ENCODE measurements at regions not wholly inside any gene's neighbourhood (a gene's known extent, or its start where the extent isn't known, plus 50 kb on each side); places are given as distances from the start of the nearest gene placed in this dataset.

DNA sequence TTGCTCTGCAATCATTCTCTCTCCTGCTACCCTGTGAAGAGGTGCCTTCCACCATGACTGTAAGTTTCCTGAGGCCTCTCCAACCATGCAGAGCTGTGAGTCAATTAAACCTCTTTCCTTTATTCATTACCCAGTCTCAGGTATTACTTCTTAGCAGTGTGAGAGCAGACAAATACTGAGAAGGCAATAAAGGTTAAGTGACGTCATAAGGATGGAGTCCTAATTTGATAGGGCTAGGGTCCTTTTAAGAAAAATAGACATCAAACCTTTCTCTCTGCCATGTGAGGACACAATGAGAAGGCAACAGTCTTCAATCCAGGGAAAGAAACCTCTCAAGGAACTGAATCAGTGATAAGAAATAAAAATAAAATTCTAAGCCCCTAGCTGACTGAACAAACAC lies 1262.7 kb downstream of the FAM133A start:
- H3K4me3 ChIP-seq (replicated peaks in 1 of 3; ENCODE audit: low read depth in 2 of 3, low read length in 3 of 3): no peak overlapping the region
- H3K36me3 ChIP-seq (replicated peaks in 1 of 2; ENCODE audit: control insufficient read depth in 1 of 2, insufficient read depth in 2 of 2, low read length in 2 of 2): no peaks in the 10 kb centered on the region
- no peaks in the 10 kb centered on the region for H3K9me3 ChIP-seq (replicated peaks in 1 of 2; ENCODE audit: control insufficient read depth in 1 of 2, insufficient read depth in 1 of 2, low read length in 2 of 2)
- no CpG with 5 or more reads among the region's 1 CpG for WGBS (ENCODE audit: insufficient coverage)
- no peaks in the 10 kb centered on the region for H3K27me3 ChIP-seq (ENCODE audit: control insufficient read depth in 2 of 2, insufficient read depth in 2 of 2, low read length in 2 of 2)
- intact Hi-C loops (cut with micrococcal nuclease): no loop called here
- TF ChIP-seq, protein P1, sequence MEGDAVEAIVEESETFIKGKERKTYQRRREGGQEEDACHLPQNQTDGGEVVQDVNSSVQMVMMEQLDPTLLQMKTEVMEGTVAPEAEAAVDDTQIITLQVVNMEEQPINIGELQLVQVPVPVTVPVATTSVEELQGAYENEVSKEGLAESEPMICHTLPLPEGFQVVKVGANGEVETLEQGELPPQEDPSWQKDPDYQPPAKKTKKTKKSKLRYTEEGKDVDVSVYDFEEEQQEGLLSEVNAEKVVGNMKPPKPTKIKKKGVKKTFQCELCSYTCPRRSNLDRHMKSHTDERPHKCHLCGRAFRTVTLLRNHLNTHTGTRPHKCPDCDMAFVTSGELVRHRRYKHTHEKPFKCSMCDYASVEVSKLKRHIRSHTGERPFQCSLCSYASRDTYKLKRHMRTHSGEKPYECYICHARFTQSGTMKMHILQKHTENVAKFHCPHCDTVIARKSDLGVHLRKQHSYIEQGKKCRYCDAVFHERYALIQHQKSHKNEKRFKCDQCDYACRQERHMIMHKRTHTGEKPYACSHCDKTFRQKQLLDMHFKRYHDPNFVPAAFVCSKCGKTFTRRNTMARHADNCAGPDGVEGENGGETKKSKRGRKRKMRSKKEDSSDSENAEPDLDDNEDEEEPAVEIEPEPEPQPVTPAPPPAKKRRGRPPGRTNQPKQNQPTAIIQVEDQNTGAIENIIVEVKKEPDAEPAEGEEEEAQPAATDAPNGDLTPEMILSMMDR (IDR thresholded peaks at IDR 0.05): no peak
- H3K27ac ChIP-seq (ENCODE audit: low read depth in 1 of 2, low read length in 2 of 2): no peak overlapping the region
- Mint-ChIP-seq H3K27me3 (ENCODE audit: low read depth in 3 of 3) (no peaks in the 10 kb centered on the region), H3K4me1 (no peaks in the 10 kb centered on the region), H3K27ac (no peak overlapping the region), H3K9me3 (peaks cover 0 to 6% (median 3%) of the 10 kb centered on the region in 7 donors), H3K36me3 (no peaks in the 10 kb centered on the region), H3K4me3 (no peak overlapping the region)
- no peak overlapping the region for H3K9ac ChIP-seq (ENCODE audit: insufficient read depth, low read length, poor library complexity, severe bottlenecking)
- no peak for DNase-seq
- no peak overlapping the region for H3K4me2 ChIP-seq (replicated peaks; ENCODE audit: extremely low read depth, low read length, poor library complexity, severe bottlenecking)
- H3K79me2 ChIP-seq (ENCODE audit: insufficient read depth, low read length): no peaks in the 10 kb centered on the region
- no peaks in the 10 kb centered on the region for H4K20me1 ChIP-seq (ENCODE audit: insufficient read depth, low read length)
- no peak overlapping the region for H2AFZ ChIP-seq (ENCODE audit: insufficient read depth, low read depth, low read length, poor library complexity, severe bottlenecking)
- no peaks in the 10 kb centered on the region for H3K4me1 ChIP-seq (ENCODE audit: control insufficient read depth in 1 of 2, insufficient read depth in 2 of 2, low read length in 2 of 2)

DNA sequence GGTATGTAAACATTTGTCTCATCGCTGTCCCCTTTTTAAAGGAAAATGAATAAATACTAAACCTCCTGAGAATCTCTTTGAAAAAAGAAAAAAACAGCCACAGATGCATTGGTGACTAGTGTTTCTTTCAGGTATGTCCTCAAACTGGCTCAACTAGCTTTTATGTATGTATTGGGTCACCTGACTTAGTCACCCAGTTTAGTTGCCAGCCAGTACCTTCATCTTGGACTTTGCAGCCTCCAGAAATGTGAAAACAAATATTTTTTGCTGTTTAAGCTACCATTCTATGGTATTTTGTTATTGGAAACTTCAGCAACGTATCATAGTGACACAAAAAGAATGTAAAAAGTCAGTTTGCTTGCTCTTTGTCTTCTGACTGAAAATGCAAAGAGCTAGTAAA lies 1263.5 kb downstream of the FAM133A start:
- intact Hi-C loops (cut with micrococcal nuclease): no loop called here
- no CpG with 5 or more reads among the region's 2 CpGs for WGBS (ENCODE audit: insufficient coverage)

More for the DNA sequence above, 1263.5 kb downstream of the FAM133A start:
- H3K27me3 ChIP-seq (ENCODE audit: control insufficient read depth in 2 of 2, insufficient read depth in 2 of 2, low read length in 2 of 2): no peaks in the 10 kb centered on the region
- no peak for DNase-seq
- H3K4me1 ChIP-seq (ENCODE audit: control insufficient read depth in 1 of 2, insufficient read depth in 2 of 2, low read length in 2 of 2): no peaks in the 10 kb centered on the region
- Mint-ChIP-seq H3K36me3 (no peaks in the 10 kb centered on the region), H3K9me3 (peaks cover 0 to 6% (median 3%) of the 10 kb centered on the region in 7 donors), H3K27me3 (ENCODE audit: low read depth in 3 of 3) (no peaks in the 10 kb centered on the region), H3K27ac (no peak overlapping the region), H3K4me1 (no peaks in the 10 kb centered on the region), H3K4me3 (no peak overlapping the region)
- no peak overlapping the region for H3K4me2 ChIP-seq (replicated peaks; ENCODE audit: extremely low read depth, low read length, poor library complexity, severe bottlenecking)
- no peaks in the 10 kb centered on the region for H4K20me1 ChIP-seq (ENCODE audit: insufficient read depth, low read length)
- TF ChIP-seq, protein P1 (IDR thresholded peaks at IDR 0.05): no peak
- no peak overlapping the region for H3K9ac ChIP-seq (ENCODE audit: insufficient read depth, low read length, poor library complexity, severe bottlenecking)
- H3K79me2 ChIP-seq (ENCODE audit: insufficient read depth, low read length): no peaks in the 10 kb centered on the region
- no peak overlapping the region for H3K27ac ChIP-seq (ENCODE audit: low read depth in 1 of 2, low read length in 2 of 2)
- no peak overlapping the region for H3K4me3 ChIP-seq (replicated peaks in 1 of 3; ENCODE audit: low read depth in 2 of 3, low read length in 3 of 3)
- peaks cover 0 to 5% of the 10 kb centered on the region in 2 donors for H3K9me3 ChIP-seq (replicated peaks in 1 of 2; ENCODE audit: control insufficient read depth in 1 of 2, insufficient read depth in 1 of 2, low read length in 2 of 2)
- no peaks in the 10 kb centered on the region for H3K36me3 ChIP-seq (replicated peaks in 1 of 2; ENCODE audit: control insufficient read depth in 1 of 2, insufficient read depth in 2 of 2, low read length in 2 of 2)
- no peak overlapping the region for H2AFZ ChIP-seq (ENCODE audit: insufficient read depth, low read depth, low read length, poor library complexity, severe bottlenecking)

All from CD14-positive monocyte (primary cell).